IMR-90 (cell line): ENCODE measurements at regions not wholly inside any gene's neighbourhood (a gene's known extent, or its start where the extent isn't known, plus 50 kb on each side); places are given as distances from the start of the nearest gene placed in this dataset.
"Not testable (repeated sequence)": the region's sequence is repeated elsewhere in the genome, so short reads cannot be mapped to it uniquely, and the experiment has no call there.

Experiments
- ATAC-seq: fragments of 200-7000 bp; cut with Tn5 transposase; 2 replicates; pipeline ENCODE4 v1.9.1; 2020; ENCODE audit warnings: low read depth, mild to moderate bottlenecking, moderate library complexity
- BruUV-seq: library from RNA; stranded (reverse); fragments of 400-500 nt; replicated peaks from 2 replicates; lab custom pipeline; 2021; lab: Mats Ljungman, UMichigan
- CTCF ChIA-PET: fragments of 300-600 bp; formaldehyde crosslinking; extraction: SDS; loops from one replicate; lab custom pipeline; 2021; ENCODE audit warnings: antibody characterized with exemption; lab: Yijun Ruan, JAX
- POLR2A ChIA-PET: fragments of 300-600 bp; sonication (Branson Sonifier 250); formaldehyde crosslinking; loops from one replicate; lab custom pipeline; 2022; ENCODE audit warnings: antibody characterized with exemption; ENCODE audit not compliant: unreplicated experiment; lab: Charles Lee
- DNase-seq: peaks from one replicate; pipeline ENCODE4 v3.0.0; 2013
- H2AFZ ChIP-seq: replicated peaks from 2 replicates; pipeline ENCODE3; 2013; ENCODE audit warnings: low read length, mild to moderate bottlenecking; ENCODE audit not compliant: poor library complexity
- H2AK5ac ChIP-seq: 2 replicates; pipeline ENCODE4 v1.6.1; 2013; ENCODE audit warnings: low read depth, low read length, inconsistent platforms
- H2AK9ac ChIP-seq: replicated peaks from 2 replicates; pipeline ENCODE3; 2013; ENCODE audit warnings: mild to moderate bottlenecking, low read depth, low read length, moderate library complexity; ENCODE audit not compliant: poor library complexity
- H2BK120ac ChIP-seq: 2 replicates; pipeline ENCODE4 v1.6.1; 2013; ENCODE audit warnings: low read depth, low read length, inconsistent platforms
- H2BK15ac ChIP-seq: 3 replicates; pipeline ENCODE4 v1.6.1; 2013; ENCODE audit warnings: low read depth, low read length, inconsistent platforms
- H2BK20ac ChIP-seq: 2 replicates; pipeline ENCODE4 v1.6.1; 2013; ENCODE audit warnings: low read depth, mild to moderate bottlenecking, inconsistent platforms, low read length, moderate library complexity
- H2BK5ac ChIP-seq: 2 replicates; pipeline ENCODE4 v1.6.1; 2013; ENCODE audit warnings: mild to moderate bottlenecking, low read depth, low read length, inconsistent platforms; ENCODE audit not compliant: poor library complexity, severe bottlenecking
- H3K14ac ChIP-seq: replicated peaks from 2 replicates; pipeline ENCODE4 v1.6.1; 2013; ENCODE audit warnings: low read depth, low read length, inconsistent platforms
- H3K18ac ChIP-seq: 2 replicates; pipeline ENCODE4 v1.6.1; 2013; ENCODE audit warnings: low read depth, low read length, control low read depth
- H3K23ac ChIP-seq: 2 replicates; pipeline ENCODE4 v1.6.1; 2013; ENCODE audit warnings: low read depth, low read length, inconsistent platforms
- H3K27ac ChIP-seq: 2 replicates; pipeline ENCODE4 v1.5.1; 2013; ENCODE audit warnings: mild to moderate bottlenecking, control low read depth, low read length; ENCODE audit not compliant: insufficient read depth
- H3K27me3 ChIP-seq: 2 replicates; pipeline ENCODE4 v1.6.1; 2013; ENCODE audit warnings: low read length; ENCODE audit not compliant: control insufficient read depth, insufficient read depth
- H3K36me3 ChIP-seq: 2 replicates; pipeline ENCODE4 v1.6.1; 2013; ENCODE audit warnings: low read length, mixed read lengths; ENCODE audit not compliant: control insufficient read depth, insufficient read depth
- H3K4ac ChIP-seq: 2 replicates; pipeline ENCODE4 v1.6.1; 2013; ENCODE audit warnings: low read depth, low read length, inconsistent platforms
- H3K4me1 ChIP-seq: 2 replicates; pipeline ENCODE4 v1.6.1; 2013; ENCODE audit warnings: low read length, mixed read lengths; ENCODE audit not compliant: control insufficient read depth, insufficient read depth
- H3K4me2 ChIP-seq: 2 replicates; pipeline ENCODE4 v1.6.1; 2013; ENCODE audit warnings: low read depth, mild to moderate bottlenecking, control low read depth, low read length, moderate library complexity
- H3K4me3 ChIP-seq: 2 replicates; pipeline ENCODE4 v1.5.1; 2013; ENCODE audit warnings: low read depth, mild to moderate bottlenecking, control low read depth, low read length, moderate library complexity; ENCODE audit not compliant: insufficient read depth
- H3K56ac ChIP-seq: 2 replicates; pipeline ENCODE4 v1.6.1; 2013; ENCODE audit warnings: low read length, inconsistent platforms; ENCODE audit not compliant: insufficient read depth; ENCODE audit errors: extremely low read depth
- H3K79me1 ChIP-seq, 2 experiments: 2 replicates each; pipeline ENCODE4 v1.6.1; 2013; ENCODE audit warnings: low read length in 2 of 2, inconsistent platforms in 1 of 2, low read depth in 1 of 2
- H3K9ac ChIP-seq: 2 replicates; pipeline ENCODE4 v1.6.1; 2013; ENCODE audit warnings: low read depth, low read length, control low read depth
- H3K9me1 ChIP-seq: 2 replicates; pipeline ENCODE4 v1.6.1; 2013; ENCODE audit warnings: low read length, inconsistent platforms; ENCODE audit not compliant: insufficient read depth
- H3K9me3 ChIP-seq: 2 replicates; pipeline ENCODE4 v1.6.1; 2013; ENCODE audit warnings: low read length; ENCODE audit not compliant: control insufficient read depth, insufficient read depth
- H4K20me1 ChIP-seq: 2 replicates; pipeline ENCODE4 v1.6.1; 2013; ENCODE audit warnings: low read length, inconsistent platforms; ENCODE audit not compliant: insufficient read depth
- H4K5ac ChIP-seq: 2 replicates; pipeline ENCODE4 v1.6.1; 2013; ENCODE audit warnings: mild to moderate bottlenecking, low read depth, low read length, control low read depth
- H4K8ac ChIP-seq, 2 experiments: 2 replicates each; pipeline ENCODE4 v1.6.1; 2013; ENCODE audit warnings: low read depth in 2 of 2, low read length in 2 of 2, control low read depth in 1 of 2, inconsistent platforms in 1 of 2
- H4K91ac ChIP-seq: 2 replicates; pipeline ENCODE4 v1.6.1; 2013; ENCODE audit warnings: low read depth, low read length, inconsistent platforms; ENCODE audit not compliant: insufficient read depth
- CEBPB ChIP-seq: IDR thresholded peaks from 2 replicates; pipeline ENCODE4 v1.6.1; 2012; ENCODE audit warnings: low read depth, low read length, improper control_type of control experiment
- MXI1 ChIP-seq: IDR thresholded peaks from 2 replicates; pipeline ENCODE4 v1.6.1; 2012; ENCODE audit warnings: low read depth, mild to moderate bottlenecking, low read length, moderate library complexity, borderline replicate concordance
- RFX5 ChIP-seq: IDR thresholded peaks from 2 replicates; pipeline ENCODE4 v1.8.0; 2012; ENCODE audit warnings: low read depth, mild to moderate bottlenecking, low read length, moderate library complexity
- WGBS, 2 experiments: methylation state at CpG; one replicate each; pipeline versions ENCODE4 v1.1.5 to v1.1.7; 2013; ENCODE audit warnings: missing lambda C conversion rate in 2 of 2; ENCODE audit not compliant: insufficient read length in 1 of 2; ENCODE audit errors: extremely low coverage in 2 of 2; 5-methylcytosine and 5-hydroxymethylcytosine counted together
- dilution Hi-C: fragments of 300-500 bp; cut with HindIII; formaldehyde crosslinking; loops from one replicate; pipeline ENCODE4 v1.14.3; 2018; ENCODE audit warnings: low sequenced_read_pairs; ENCODE audit not compliant: unreplicated experiment
- in situ Hi-C: fragments of 300-500 bp; cut with MboI; formaldehyde crosslinking; loops from 3 replicates; pipeline ENCODE4 v1.14.3; 2019; ENCODE audit warnings: low sequenced_read_pairs, inconsistent platforms, mixed read lengths
- intact Hi-C: fragments of 100-400 bp; cut with micrococcal nuclease; formaldehyde crosslinking; loops from 2 replicates; pipeline ENCODE4 v1.10.0; 2022
- TF ChIP-seq, protein P1 (sequence below): fragments of 150-350 bp; IDR thresholded peaks from 2 replicates; pipeline ENCODE4 v1.6.1; 2016; ENCODE audit warnings: low read depth, mild to moderate bottlenecking, low read length, moderate library complexity, borderline replicate concordance

DNA sequence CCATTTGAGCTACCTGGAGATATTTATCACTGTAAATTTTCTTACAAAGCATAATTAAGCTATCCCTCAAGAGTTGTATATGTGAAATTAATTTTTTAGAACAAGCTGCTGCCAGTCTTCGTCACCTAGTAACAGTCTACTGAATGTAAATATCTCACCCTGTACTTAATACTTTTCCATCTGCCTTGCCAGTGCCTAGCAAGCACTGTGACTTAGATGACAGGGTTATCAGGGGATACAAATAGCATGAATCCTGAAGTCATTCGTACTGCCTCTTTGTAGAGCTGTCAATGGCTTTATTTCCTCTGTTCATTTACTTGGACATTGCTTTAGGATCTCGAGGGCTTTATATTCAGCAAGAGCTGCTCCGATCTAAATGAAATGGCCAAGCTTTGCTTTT, 763.6 kb downstream of the ADCYAP1 start:
- intact Hi-C loops, result no loop called here
- no peak overlapping the region for H3K56ac ChIP-seq
- BruUV-seq, result no TSS peak
- H3K4ac ChIP-seq, result no peak overlapping the region
- CTCF ChIA-PET, result no interaction called here
- H3K27me3 ChIP-seq, result no peaks in the 10 kb centered on the region
- H2AFZ ChIP-seq, result no peak overlapping the region
- no peak overlapping the region for H4K8ac ChIP-seq
- in situ Hi-C loops, result no loop called here
- H3K27ac ChIP-seq, result no peak overlapping the region
- TF ChIP-seq MXI1, result no peak
- no peak for TF ChIP-seq RFX5
- TF ChIP-seq, protein P1, sequence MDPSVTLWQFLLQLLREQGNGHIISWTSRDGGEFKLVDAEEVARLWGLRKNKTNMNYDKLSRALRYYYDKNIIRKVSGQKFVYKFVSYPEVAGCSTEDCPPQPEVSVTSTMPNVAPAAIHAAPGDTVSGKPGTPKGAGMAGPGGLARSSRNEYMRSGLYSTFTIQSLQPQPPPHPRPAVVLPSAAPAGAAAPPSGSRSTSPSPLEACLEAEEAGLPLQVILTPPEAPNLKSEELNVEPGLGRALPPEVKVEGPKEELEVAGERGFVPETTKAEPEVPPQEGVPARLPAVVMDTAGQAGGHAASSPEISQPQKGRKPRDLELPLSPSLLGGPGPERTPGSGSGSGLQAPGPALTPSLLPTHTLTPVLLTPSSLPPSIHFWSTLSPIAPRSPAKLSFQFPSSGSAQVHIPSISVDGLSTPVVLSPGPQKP, result no peak
- TF ChIP-seq CEBPB, result no peak
- H3K4me1 ChIP-seq, result no peaks in the 10 kb centered on the region
- H4K20me1 ChIP-seq, result no peaks in the 10 kb centered on the region
- no peak overlapping the region for H2BK20ac ChIP-seq
- no peak overlapping the region for H2AK5ac ChIP-seq
- H3K9me1 ChIP-seq, result no peaks in the 10 kb centered on the region
- dilution Hi-C loops, result no loop called here
- H3K4me2 ChIP-seq, result no peak overlapping the region
- H3K4me3 ChIP-seq, result no peak overlapping the region
- H3K14ac ChIP-seq, result no peak overlapping the region
- no peak overlapping the region for H2BK5ac ChIP-seq
- peaks cover 2% of the 10 kb centered on the region; the same call in 1 of the 2 replicates for H3K9me3 ChIP-seq
- H3K9ac ChIP-seq, result no peak overlapping the region
- DNase-seq (no peak), ATAC-seq (no peak)
- no peak overlapping the region for H2BK15ac ChIP-seq
- no peaks in the 10 kb centered on the region for H3K36me3 ChIP-seq
- H2AK9ac ChIP-seq, result no peak overlapping the region
- no CpG with 5 or more reads among the region's 4 CpGs for WGBS, 2 experiments
- H3K18ac ChIP-seq, result no peak overlapping the region
- no peak overlapping the region for H3K23ac ChIP-seq
- no peak overlapping the region for H2BK120ac ChIP-seq
- no peak overlapping the region for H4K5ac ChIP-seq
- POLR2A ChIA-PET, result no interaction called here
- no peak overlapping the region for H4K91ac ChIP-seq
- H3K79me1 ChIP-seq, result no peaks in the 10 kb centered on the region

DNA sequence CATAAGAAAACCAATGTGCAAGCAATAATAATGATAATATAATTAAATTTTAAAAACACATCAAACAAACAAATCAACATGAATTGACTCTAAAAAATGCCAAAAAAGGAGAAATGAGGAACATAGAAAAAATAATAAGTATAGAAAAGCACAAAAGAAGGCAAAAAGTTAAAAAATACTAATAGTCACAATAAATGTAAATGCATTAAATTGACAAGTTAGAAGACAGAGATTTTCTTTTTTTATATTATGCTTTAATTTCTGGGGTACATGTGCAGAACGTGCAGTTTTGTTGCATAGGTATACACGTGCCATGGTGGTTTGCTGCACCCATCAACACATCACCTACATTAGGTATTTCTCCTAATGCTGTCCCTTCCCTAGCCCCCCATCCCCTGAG, 767.0 kb downstream of the ADCYAP1 start:
- H2BK15ac ChIP-seq, H4K20me1 ChIP-seq, POLR2A ChIA-PET, H3K14ac ChIP-seq, CTCF ChIA-PET, H3K9me3 ChIP-seq, H3K4me2 ChIP-seq, H3K9ac ChIP-seq, H2AK9ac ChIP-seq, dilution Hi-C loops, H4K91ac ChIP-seq, H3K56ac ChIP-seq, H2BK120ac ChIP-seq, in situ Hi-C loops, H2BK20ac ChIP-seq, BruUV-seq, H2AFZ ChIP-seq, DNase-seq, H2BK5ac ChIP-seq, H2AK5ac ChIP-seq, H3K4ac ChIP-seq, ATAC-seq, H3K36me3 ChIP-seq, H3K18ac ChIP-seq, H3K27ac ChIP-seq, H3K9me1 ChIP-seq, H4K8ac ChIP-seq, H4K5ac ChIP-seq, H3K79me1 ChIP-seq, H3K4me1 ChIP-seq, H3K4me3 ChIP-seq, H3K27me3 ChIP-seq, intact Hi-C loops, H3K23ac ChIP-seq: not testable (repeated sequence)
- WGBS, 2 experiments, result no CpG with 5 or more reads among the region's 2 CpGs
